GM12872 (cell line): ENCODE measurements at regions not wholly inside any gene's neighbourhood (a gene's known extent, or its start where the extent isn't known, plus 50 kb on each side); places are given as distances from the start of the nearest gene placed in this dataset.

Experiments used
- CTCF ChIP-seq: IDR thresholded peaks from 3 replicates; pipeline ENCODE4 v1.5.1; 2011; ENCODE audit warnings: low read depth, mild to moderate bottlenecking, low read length, moderate library complexity; ENCODE audit not compliant: insufficient read depth

- no peak for TF ChIP-seq CTCF
These were observed 152.0 kb upstream of the ZRANB2 start for GRCh38 chr1:71232786-71233185.

GRCh38 chr1:71232166-71232763 is 151.4 kb upstream of the ZRANB2 start:
- no peak for TF ChIP-seq CTCF

- TF ChIP-seq CTCF, result no peak
These were observed 150.9 kb upstream of the ZRANB2 start for GRCh38 chr1:71231751-71232150.

GRCh38 chr1:71228742-71229365 is 148.0 kb upstream of the ZRANB2 start:
- no peak for TF ChIP-seq CTCF

- no peak for TF ChIP-seq CTCF
These were observed 147.4 kb upstream of the ZRANB2 start for GRCh38 chr1:71228241-71228640.

- no peak for TF ChIP-seq CTCF
These were observed 144.0 kb upstream of the ZRANB2 start for GRCh38 chr1:71224741-71225377.

GRCh38 chr1:71223641-71224340 is 143.0 kb upstream of the ZRANB2 start:
- TF ChIP-seq CTCF, result no peak
